ENCODE measurements at regions not wholly inside any gene's neighbourhood (a gene's known extent, or its start where the extent isn't known, plus 50 kb on each side); places are given as distances from the start of the nearest gene placed in this dataset.

DNA sequence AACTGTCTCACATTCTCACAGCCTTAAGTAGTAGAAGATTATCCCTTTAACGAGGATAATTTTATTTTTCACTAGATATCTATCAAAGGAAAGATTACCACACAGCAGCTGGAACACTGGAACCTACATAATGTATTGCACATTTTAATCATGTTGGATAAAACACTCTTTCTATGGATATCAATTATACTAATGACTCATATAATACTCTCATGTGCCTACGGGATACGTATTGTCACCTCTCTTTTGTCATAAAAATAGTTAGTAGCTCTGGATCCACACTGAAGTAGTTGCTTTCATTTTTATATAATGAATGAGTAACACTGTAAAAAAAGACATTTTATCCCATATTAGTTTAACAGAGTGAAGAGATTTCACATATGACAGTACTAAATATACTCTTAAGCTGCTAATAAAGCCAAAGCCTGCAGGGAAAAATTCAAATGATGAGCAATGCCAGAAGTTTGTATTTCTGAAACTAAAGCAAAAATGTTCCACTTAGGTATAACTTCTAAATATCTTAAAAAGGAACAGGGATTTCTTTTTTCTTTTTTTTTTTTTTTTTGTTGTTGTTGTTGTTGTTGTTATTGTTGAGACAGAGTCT is 408.7 kb upstream of the PKN2 start:
- no peak for DNase-seq

DNA sequence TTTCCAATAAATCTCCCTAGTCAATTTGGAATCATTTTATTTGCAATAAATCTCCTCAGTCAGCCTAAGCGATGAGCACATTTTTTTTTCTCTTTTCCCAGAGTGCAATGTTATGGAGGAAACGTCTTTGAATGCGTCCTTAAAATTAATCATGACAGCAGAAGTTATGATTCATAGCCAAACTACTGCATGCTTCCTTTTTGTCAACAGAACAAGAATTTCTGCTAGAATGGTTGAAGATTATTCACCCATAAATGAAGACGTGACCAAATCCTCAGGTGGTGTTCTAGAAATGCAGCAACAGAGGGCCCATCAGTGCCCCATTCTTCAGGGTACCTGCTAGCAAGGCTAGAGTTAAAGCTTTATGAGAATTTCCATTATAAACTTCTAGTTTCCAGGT is 407.9 kb upstream of the PKN2 start:
- DNase-seq, result no peak

DNA sequence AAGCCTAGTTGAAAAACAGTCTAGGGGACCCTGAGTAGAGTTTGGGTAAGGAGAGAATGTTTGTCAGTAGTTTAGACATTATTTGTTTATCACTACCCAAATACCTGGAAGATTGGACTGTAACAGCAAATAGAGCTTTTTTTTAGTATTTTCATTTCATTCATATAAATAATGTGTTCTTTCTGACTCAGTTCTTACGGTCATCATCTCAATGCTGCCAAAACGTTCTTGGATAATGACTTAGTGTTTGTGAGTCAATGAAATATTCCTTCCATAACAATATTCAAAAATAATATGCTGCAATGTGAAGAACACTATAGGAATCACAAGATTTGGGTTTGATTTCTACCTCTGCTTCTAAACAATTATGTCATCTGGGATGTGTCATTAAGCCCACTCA is 400.0 kb upstream of the PKN2 start:
- DNase-seq, result no peak

DNA sequence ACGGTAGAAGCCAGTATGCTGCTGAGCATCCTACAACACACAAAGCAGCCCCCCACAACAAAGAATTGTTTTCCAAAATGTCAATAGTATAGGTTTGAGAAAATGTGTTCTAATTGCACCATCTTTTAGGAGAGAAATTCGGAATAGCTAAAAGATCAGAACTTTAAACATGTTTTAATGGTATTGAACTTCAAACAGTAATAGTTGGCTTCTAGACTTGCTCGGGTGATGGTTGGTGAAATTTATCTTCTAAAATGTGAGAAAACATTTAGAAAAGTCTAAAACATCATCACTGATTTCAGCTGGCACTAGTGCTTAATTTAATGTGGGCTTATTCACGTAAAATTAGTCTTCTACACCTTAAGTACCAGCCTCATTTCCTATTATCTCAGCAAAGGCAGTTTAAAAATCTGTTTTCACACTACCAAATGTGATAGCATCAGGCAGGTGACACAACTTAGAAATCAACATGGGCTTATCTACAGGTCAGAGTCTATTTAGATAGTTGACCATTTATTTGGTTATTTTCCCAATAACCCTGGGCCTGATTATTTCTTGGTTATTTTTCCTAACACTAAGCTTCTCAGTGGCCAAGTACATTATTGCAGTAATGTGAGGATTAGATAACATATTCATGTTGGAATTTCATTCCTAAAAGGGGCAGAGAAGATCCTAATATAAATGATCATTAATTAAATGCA is 399.3 kb upstream of the PKN2 start:
- no peak for DNase-seq

DNA sequence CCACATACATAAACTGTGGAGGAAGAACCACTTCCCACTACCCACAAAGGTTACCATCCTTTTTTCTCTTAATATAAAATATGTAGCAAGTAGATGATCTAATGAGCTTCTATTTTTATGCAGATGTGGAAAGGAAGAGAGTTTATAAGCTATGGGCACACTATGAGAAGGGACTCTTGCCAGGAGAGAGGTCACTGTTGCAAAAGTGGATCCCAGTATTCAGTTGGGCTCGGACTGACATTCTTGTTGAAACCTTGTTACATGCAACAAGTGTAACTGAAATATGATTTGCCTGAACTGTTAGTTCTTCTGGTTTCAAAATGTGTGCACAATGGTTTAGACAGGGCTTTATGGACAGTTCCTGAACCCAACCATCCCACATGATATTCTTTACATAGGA is 397.4 kb upstream of the PKN2 start:
- DNase-seq, result no peak

DNA sequence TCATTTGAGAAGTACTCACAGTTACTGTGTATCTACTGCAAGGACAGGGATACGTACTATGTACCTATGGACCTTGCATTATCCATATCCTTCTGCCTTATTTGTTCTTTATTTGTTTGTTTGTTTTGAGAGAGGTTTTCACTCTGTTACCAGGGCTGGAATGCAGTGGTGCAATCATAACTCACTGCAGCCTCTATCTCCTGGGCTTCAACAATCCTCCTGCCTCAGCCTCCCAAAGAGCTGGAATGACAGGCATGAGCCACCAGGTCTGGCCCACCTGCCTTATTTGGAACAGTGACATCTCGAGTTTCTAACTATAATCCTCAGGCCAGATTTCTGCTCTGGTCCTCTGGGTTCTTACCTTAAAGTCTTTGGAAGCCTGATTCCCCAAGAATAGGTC is 395.5 kb upstream of the PKN2 start:
- no peak for DNase-seq

DNA sequence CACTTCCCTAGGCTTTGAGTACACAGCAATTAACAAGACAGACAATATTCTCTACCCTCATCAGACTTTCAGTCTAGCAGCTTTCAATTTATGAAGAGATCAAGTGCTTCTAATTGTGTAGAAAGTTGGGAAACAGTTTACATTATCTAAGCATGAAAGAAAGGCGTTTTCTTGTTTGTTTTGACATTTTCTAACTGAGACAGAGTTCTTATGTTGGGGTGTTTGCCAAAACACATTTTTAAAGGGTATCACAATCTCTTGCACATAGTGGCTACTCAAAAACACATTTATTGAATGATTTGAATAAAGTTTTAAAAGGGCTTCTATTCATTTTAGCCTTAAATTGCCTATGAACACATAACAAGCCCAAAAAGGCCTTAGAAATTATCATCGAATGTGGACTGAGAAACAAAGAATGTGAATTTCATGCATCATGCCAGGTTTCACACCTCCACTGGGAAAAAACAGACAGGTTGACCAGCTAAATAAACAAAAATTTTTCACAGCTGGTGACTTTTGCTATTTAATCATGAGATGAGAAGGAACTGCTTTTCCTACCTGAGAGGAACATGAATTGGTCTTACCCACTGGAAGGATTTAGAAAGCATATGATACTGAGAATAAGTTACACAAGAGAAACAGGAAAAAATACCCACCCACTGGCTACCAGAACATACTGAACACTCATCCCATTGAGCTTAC is 394.5 kb upstream of the PKN2 start:
- DNase-seq, result no peak

DNA sequence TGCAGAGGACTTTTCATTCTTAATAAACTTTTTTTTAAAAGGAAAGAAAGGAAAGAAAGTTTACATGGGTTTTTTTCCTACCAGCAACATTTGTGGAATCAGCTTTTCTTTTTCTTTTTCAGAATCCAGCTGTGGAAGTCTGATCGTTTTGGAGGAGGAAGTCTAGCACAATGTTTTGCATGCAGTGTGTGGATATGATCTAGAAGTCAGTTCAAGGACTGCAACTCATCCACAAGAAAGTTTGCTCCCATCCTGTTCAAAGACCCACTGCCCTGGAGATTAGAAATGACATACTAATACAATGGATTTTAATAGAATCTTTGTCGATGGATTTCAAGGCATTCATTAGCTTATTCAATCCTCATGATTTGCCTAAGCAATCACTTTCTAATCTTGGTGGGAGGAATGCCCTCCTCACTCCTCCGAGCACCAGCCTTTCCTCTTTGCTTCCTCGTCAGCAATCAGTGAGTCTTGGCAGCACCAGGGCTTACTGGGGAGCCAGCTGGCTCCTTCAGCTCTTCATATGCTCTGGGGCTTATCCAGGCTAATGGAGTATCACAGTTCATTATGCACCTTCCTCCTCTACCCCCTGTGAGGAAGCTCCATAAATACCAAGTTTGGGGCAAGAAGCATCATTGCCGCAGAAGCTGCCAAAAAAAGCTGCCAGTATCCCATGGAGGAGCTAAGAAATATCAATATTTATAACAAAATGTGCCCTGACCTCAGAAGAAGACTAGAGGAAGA is 392.3 kb upstream of the PKN2 start:
- DNase-seq, result no peak

DNA sequence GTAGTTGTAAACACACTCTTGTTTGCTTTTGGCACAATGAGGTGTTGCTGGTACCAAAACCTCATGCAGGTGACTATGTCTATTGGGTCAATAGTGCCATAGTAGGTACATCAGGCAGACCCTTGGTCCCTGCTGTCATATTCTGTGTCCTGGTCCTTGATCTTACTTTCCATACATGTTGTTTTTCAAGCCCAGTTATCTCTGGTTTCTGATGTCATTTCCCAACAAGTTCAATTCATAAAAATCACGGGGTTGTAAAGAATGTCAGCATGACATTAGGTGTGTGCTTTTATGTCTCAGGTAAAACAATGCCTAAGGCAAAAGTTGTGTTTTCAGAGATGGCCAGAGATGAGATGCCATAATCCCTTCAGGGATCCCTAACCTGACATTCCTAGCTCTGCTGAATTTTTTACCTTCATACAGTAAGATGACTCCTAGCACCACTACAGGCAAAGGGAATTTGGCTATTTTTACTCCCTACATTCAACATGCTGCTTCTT is 390.3 kb upstream of the PKN2 start:
- no peak for DNase-seq

DNA sequence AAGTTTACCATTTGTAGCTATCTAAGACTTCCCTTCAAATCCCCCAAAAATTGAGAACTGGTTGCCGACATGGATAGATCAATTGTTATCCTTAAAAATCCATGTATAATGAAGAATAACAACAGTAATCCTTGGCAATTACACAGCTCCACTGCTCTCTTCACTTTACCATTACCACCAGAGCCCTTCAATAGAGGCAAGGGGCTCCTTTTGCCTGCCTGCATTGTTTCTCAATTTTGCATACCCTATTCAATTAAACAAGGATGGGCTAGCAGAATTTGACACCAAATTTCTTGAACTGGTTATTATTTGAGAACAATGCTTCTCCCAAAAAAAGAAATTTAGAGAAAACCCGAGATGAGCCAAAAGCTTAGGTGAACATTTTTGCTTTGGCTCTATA is 387.8 kb upstream of the PKN2 start:
- no peak for DNase-seq

DNA sequence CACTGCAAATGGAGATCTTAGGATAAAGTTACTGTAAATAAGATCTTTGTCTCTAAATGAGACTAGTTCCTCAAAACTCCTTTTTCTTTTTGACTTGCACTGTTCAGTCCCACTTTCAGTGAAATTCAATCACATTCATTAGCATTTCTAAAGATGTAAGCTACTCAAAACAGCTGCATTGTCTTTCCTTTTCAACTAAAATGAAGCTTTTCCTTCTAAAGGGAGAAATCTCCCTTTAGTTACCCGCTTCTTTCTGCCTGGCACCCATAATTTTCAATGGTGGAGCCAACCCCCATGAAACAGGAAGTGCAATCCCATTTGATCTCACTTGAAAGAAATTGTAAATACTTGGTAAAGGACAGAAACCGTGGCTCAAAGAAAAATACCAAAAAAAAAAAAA is 387.4 kb upstream of the PKN2 start:
- DNase-seq, result no peak

DNA sequence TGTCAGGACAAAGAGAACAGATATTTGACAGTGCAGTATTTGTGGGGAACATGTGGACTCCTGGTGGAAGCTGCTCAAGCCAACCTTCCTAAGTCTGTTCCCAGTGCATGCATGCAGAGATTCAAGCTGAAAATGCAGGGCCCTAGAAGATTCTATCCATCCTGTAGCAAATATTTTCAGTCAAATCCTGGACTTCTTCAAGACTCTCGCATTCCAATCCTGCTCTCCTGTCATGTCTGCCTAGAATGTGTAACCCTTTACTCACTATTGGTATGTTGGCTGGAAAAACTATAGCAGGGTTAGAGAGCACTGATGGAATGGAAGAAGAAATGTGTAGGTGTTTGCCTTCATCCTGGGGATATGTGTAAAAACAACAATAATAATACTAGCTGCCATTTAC is 385.6 kb upstream of the PKN2 start:
- DNase-seq, result no peak

DNA sequence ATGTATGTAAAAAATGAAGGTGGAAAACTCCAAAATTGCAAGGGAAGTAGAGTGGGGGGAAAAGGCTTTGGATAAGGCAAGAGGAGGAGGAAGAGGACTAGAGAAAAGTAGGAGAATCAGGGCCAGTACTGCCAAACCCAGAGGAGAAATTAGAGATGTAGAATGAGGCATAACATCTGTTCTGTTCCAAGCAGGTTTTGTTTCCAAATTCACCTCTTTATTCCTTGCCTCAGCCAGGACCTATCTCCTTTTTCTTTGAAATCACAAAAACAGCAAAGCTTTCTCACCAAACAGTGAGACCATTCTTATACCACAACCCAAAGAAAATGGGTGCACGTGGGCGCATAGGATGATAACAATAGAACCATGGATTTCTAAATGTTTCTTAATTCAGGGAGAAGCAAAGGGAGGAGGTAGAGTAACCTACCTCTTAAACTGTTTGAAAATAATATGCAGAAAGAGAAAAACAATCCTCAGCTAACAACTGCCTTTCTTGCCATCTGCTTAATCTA is 383.3 kb upstream of the PKN2 start:
- DNase-seq, result no peak

DNA sequence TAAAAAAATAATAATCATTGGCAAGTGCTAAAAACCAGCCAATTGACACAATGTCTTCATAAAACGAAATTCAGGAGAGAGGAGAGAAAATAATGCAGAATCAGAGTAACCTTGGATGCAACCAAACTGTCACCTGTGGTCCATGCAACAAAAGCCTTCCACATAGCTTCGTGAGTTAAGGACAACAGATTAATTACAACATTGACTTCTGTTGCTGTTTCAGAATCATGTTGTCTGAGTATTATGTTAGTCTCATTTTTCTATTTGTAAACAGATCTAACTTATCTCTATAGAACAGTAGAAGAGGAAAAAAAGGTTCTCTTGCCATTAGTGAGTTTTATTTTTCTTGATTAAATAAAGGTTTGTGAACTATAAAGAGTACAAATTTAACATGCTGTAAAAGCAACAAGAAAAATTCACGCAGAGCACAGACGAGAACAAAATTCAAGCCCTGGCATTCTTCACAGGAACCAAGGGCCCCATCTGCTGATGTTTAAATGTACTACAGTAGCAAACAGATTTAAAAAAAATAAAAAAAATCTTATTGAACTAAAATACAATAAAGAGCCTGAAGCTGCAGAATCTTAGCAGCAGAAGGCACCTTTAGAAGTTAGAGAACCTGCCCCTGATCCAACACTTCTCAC is 381.1 kb upstream of the PKN2 start:
- peak in 1 of 2 experiments; percentile 9 for DNase-seq

DNA sequence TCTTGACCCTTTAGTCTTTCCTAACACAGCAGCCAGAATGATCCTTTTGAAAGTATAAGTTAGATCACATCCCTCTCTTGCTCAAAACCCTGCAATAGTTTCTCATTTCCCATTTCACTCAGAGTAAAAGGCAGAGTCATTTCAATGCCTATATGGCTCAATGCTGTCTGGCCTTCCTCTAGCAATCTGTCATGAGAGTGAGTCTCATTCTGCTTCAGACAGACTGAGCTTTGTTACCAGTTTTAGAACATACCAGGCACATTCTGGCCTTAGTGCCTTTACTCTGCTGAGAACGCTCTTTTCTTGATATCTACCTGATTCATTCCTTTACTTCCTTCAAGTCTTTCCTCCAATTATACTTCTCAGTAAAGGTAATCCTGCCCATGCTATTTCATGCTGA is 372.8 kb upstream of the PKN2 start:
- DNase-seq, result no peak

DNA sequence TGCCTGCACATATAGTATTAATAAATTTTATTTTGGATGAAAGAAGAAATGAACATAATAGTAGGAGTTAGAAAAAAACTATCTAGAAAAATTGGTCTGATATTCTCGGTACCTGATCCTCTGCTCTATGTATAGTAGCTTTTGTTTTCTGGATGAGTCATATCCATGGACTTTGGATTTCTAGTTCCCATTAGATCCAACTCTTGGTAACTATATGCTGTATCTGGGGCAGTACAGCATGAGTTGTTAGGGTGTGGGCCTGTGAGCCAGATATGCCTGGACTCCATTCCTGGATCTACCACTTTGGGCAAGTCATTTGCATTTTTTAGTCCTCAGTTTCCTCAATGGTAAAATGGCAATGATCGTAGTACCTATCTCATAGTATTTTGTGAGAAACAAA is 372.2 kb upstream of the PKN2 start:
- no peak for DNase-seq

DNA sequence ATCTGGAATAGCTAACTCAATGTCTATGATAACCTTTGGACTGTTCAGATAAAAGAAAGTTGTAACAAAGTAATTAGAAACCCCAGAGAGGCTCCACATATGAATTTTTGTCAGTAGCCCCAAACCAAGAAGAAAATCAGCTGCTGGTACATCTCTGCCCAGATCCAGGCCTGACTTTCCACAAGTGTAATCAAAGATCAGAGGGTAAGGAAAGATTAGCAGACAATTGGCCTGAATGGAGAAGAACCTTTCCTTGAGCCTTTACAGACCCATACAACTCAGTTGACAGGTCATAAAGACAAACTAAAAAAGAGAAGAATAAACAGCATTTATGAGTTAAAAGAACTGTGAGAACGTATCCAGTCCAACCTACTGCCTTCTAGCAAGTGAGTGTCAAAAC is 366.7 kb upstream of the PKN2 start:
- no peak for DNase-seq

DNA sequence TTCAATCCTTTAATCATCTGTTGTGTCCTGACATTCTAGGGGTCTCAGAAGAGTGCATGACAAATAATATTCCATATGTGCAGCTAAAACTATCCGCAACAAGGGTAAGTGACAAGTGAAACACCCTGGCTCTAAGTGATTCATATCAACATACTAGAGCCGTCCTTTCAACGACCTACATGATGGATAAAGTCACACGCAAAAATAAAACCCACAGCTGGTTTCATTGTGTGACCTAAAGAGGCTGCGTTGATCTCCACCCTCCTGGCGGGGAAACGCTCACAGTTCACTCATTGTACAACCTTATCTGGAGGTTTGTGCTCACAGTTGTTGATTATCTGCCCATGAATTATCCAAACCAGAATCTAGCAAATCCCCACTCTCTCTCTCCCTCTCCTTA is 365.3 kb upstream of the PKN2 start:
- no peak for DNase-seq

DNA sequence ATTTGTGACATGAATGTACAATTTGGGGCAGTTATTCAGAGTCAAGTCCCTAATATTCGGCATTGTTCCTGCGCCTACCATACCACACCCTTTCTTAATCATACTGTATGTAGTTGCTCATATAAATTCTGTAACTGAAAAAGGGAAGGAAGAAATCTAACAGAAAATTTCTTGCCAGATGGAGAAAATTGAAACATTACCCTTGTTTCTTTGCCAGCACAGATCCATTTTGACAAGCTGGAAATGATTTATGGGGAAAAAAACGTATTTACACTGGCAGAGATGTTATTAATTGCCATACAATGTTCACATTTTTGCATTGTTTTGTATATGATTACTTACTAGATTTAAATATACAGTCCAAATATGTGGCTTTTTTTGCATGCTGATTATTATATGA is 363.8 kb upstream of the PKN2 start:
- DNase-seq, result no peak

DNA sequence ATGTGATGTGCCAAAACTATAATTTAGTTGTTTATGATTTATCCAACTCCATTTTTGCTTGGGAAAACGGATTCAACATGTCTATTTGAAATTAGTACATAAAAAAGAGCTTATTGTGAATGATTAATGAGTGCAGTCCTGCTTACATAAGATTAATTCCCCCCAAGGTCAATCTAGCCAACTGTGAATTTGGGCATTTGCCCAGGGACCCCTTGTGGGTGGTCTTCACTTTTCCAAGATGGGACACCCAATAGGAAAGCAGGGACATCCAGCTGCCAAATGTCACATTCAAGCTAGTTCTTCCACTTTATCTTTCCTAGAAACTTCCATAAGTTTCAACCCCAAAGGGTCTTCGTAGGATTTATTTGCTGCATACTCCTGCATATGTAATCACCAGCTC is 362.4 kb upstream of the PKN2 start:
- DNase-seq, result no peak

DNA sequence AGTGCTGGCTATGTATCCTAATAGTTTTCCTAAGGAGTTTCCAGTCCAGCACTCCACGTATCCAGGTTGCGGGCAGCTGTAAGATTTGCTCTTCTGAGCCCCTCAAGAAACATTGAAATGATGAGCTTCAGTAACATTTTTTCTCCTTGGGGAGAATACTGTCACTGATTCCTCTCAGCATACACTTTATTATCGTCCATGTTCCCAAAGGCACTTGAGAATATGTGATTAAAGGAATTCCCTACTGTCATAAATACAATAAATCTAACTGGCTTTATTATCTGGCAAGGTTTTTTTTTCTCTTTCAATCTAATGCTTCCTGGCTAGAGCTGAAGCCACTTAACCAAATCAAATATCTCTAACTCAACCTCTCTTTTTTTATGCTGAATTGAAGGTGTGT is 359.2 kb upstream of the PKN2 start:
- DNase-seq, result no peak

DNA sequence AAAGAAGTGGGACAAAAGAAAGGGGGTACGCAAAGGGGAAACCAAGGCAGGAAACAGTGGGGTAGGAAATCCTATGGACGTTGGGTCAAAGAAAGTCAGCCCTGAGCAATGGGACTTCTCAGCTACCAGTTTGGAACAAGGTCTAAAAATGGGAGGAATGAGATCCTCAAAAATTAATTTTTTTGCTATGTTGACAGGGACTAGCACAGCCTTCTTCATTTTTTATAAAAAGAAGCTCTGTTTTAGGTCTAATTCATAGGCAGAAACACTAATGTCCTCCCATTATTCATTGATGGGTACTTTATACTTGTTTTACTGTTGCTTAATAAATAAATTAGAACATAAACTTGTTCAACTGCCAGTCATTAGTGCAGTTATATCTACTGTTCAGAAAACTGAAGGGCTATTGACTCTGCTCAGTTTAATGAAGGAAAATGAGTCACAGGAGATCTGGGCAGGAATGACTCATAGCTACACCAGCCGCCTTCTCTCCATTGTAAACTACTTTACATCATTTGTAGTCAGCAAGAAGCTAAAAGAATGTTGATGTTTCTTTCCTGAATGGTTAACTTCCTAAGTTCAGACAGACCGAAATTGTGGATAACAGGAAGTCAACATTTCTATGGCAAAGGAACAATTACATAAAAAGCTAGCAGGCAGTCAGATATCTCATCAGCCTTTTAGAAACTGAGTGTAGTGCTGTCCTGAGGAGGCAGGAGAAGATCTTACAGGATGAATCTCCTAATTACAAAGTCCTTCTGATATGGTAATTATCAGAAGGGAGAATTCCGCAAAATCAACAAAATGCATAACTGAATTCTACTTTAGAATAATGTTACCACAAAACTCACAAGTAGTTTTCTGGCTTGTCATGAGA is 356.4 kb upstream of the PKN2 start:
- DNase-seq, result peak; percentile 2 to 74

Data from SW 1271 (cell line).